NCI-H748 treated with DMSO at 0.1 percent for 48 hours (cell line): ENCODE measurements at regions not wholly inside any gene's neighbourhood (a gene's known extent, or its start where the extent isn't known, plus 50 kb on each side); places are given as distances from the start of the nearest gene placed in this dataset.

ENCODE experiments used
- DNase-seq: peaks from one replicate; lab custom pipeline; 2025; lab: John Stamatoyannopoulos, UW

GRCh38 chr12:116402163-116402939 lies 124.9 kb upstream of the MED13L start:
- no peak for DNase-seq

GRCh38 chr12:116403546-116403945 lies 126.1 kb upstream of the MED13L start:
- DNase-seq, result no peak

GRCh38 chr12:116404247-116404646 lies 126.8 kb upstream of the MED13L start:
- DNase-seq, result no peak

- no peak for DNase-seq
Observed at GRCh38 chr12:116404913-116405611, 127.6 kb upstream of the MED13L start.

- DNase-seq, result no peak
Observed at GRCh38 chr12:116406529-116406928, 129.0 kb upstream of the MED13L start.

- DNase-seq, result no peak
Observed at GRCh38 chr12:116408489-116409250, 131.2 kb upstream of the MED13L start.

GRCh38 chr12:116411977-116412376 lies 134.5 kb upstream of the MED13L start:
- DNase-seq, result no peak

GRCh38 chr12:116414891-116415290 lies 137.4 kb upstream of the MED13L start:
- DNase-seq, result no peak

- no peak for DNase-seq
Observed at GRCh38 chr12:116415408-116416108, 138.1 kb upstream of the MED13L start.

GRCh38 chr12:116416166-116416565 lies 138.7 kb upstream of the MED13L start:
- no peak for DNase-seq

- DNase-seq, result no peak
Observed at GRCh38 chr12:116418551-116418950, 140.6 kb upstream of the MAP1LC3B2 start.

GRCh38 chr12:116420227-116420880 lies 138.8 kb upstream of the MAP1LC3B2 start:
- DNase-seq, result no peak

GRCh38 chr12:116421785-116422538 lies 137.2 kb upstream of the MAP1LC3B2 start:
- no peak for DNase-seq

- DNase-seq, result no peak
Observed at GRCh38 chr12:116423094-116423493, 136.1 kb upstream of the MAP1LC3B2 start.

- no peak for DNase-seq
Observed at GRCh38 chr12:116425256-116426193, 133.7 kb upstream of the MAP1LC3B2 start.

- no peak for DNase-seq
Observed at GRCh38 chr12:116426391-116427136, 132.6 kb upstream of the MAP1LC3B2 start.

GRCh38 chr12:116427200-116427930 lies 131.8 kb upstream of the MAP1LC3B2 start:
- DNase-seq, result no peak

- DNase-seq, result no peak
Observed at GRCh38 chr12:116429826-116430360, 129.3 kb upstream of the MAP1LC3B2 start.
